Bone marrow (tissue), 2 donors: ENCODE measurements at regions not wholly inside any gene's neighbourhood (a gene's known extent, or its start where the extent isn't known, plus 50 kb on each side); places are given as distances from the start of the nearest gene placed in this dataset.

Experiments
- DNase-seq, 2 donors: peaks; one replicate each; lab custom pipeline; 2025; lab: John Stamatoyannopoulos, UW

DNA sequence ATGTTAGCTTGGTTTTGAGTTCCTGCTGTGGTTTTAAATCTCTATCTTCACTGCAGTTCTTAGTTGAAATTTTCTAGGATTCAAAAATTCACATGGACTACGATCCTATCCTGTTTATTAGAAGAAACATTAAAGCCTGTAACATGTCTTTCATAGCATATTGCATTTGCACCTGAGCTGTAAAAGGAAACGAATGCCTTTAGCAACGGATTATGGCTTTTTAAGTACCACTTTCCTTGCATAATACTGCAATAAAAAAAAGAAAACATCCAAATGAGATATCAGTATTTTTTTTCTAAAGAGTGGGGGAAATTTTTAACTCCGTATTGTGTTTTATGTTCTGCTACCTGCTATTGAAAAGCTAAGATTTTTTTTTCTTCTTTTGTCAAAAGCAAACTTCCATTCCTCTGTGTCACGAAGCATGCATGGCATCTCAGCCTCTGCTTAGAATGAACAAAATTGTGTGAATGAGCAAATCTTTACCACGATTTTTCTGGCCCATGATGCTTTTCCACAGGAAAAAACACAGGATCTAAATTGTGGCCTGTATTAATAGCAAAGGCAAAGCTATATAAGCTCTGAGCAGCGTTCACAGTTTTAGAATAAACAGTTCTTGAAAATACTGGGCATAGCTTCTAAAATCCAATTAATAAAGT lies 110.0 kb upstream of the CDIN1 start:
- no peak for DNase-seq

DNA sequence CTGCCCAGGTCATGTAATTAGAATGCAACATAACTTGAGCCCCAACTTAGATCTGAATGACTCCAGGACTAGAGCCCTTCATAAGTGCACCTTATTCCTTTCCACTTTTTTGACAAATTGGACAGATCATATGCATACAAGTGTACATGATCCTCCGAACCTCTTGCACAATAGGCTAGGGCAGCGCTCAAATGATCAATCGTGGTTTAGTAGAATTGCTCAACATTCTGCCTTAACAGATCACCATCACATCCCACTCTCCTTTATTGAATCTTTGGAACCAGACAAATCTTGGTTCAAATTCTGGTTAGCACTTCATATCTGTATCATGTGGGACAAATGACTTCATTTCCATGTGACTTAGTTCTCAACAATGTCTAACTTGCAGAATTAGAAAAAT lies 106.8 kb upstream of the CDIN1 start:
- no peak for DNase-seq

DNA sequence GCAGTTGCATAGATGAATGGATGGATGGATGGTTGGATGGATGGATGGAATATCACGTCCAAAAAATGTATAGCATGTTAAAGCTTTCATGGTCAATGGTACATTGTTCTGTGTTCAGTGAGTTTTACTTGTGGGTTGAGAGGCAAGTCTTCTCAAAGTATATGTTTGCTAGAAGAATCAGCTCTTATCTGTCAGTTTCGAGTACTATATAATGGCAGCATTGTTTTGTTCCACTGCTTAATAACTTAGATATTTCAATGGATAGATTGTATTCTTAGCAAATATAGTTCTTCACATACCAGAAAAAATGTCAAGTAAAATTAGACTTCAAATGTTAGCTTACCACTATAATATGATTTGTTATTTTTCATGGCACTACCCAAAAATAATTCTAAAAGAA lies 100.9 kb upstream of the CDIN1 start:
- no peak for DNase-seq

DNA sequence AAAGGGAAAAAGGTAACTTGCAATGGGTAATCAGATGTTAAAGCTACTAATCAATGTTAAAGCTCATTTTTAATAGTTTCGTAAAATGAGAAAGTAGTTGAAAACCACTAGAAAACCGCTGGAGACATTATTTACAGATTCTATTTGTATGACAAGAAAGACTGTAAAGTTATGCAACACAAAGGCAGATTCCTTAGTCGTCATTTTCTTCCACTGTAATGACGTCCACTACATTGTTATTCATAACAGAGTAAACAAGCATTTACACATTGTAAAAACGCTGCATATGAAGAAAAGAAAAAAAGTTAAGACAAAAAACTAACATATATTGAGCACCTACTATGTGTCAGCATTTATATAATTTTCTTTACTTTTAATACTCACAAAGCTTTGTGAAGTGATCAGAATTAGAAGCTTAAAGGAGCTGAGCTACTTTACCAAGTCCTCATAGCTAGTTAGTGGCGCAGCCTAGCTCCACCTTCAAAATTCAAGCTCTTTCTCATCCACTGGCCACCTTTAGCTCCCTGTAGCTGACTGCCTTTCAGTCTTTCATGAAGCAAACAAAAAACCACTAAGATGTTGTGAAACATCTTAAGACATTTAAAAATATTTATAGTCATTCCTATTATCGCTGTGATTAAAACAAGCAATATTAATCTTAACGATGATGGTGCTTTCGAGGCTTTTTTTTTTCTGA lies 100.1 kb upstream of the CDIN1 start:
- DNase-seq = no peak

DNA sequence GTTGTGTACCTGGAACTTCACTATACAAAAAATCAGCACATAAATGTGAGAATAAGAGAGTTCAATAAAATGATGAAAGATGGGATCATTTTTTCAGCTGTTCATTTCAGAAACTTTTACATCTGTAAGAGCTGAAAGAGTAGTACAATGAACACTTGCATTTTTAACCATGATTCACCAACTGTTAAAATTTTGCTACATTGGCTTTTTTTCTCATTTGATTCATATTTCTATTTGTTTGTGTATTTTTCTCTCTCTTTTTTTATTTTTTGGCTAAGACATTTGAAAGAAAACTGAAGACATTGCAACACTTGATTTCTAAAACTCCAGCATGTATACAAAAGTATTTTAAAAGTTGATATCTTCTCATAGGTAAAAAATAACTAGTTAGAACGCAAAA lies 98.3 kb upstream of the CDIN1 start:
- DNase-seq = no peak

DNA sequence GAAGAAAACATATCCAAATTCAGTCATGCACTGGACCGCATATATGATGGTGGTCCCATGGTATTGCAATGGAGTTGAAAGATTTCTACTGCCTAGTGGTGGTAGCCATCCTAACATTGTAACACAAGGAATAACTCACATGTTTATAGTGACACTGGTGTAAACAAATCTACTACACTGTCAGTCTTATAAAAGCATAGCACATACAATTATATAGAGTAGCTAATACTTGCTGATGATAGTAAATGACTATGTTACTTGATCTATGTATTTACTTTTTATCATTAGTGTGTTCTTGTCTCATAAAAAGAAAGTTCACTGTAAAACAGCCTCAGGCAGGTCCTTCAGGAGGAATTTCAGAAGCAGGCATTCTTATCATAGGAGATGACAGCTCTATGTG lies 96.0 kb upstream of the CDIN1 start:
- DNase-seq = no peak

DNA sequence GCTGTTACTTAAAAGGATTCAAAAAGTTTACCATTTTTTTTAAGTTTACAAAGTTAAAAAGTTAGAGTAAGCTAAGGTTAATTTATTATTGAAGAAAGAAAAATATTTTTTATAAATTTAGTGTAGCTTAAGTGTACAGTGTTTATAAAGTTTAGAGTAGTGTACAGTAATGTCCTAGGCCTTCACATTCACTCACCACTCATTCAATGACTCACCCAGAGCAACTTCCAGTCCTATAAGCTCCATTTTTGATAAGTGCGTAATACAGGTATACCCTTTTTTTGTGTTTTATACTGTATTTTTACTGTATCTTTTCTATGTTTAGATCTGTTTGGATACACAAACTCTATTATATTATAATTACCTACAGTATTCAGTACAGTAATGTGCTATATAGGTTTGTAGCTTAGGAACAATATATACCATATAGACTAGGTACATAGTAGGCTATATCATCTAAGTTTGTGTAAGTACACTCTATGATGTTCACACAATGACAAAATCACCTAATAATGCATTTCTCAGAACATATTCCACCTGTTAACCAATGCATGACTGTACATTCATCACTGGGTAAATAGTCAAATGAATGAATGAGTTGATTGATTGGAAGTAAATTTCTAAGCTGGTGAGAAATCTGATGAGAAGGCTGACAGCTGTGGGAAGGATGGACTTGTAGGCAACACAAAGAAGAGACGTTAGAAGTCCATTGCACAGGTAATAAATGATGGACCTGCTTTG lies 95.2 kb upstream of the CDIN1 start:
- DNase-seq = no peak

DNA sequence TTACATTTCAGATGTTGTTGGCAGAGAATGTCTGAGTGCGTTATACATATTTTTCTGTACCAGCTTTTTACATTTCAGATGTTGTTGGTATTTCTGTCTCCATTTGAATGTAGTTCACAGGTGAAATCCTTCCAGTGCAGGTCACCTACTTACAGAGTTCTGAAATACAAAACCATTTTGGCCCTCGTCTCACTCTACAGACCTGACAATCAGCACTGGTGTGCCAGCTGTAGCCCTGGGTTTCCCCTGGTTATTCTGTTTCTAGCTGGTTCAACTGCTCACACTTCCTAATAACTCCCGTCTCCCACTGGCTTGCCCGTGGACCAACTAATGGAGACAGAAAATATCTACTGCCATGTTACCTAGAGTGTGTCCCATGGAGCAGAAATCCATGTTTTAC lies 87.5 kb upstream of the CDIN1 start:
- DNase-seq = no peak

DNA sequence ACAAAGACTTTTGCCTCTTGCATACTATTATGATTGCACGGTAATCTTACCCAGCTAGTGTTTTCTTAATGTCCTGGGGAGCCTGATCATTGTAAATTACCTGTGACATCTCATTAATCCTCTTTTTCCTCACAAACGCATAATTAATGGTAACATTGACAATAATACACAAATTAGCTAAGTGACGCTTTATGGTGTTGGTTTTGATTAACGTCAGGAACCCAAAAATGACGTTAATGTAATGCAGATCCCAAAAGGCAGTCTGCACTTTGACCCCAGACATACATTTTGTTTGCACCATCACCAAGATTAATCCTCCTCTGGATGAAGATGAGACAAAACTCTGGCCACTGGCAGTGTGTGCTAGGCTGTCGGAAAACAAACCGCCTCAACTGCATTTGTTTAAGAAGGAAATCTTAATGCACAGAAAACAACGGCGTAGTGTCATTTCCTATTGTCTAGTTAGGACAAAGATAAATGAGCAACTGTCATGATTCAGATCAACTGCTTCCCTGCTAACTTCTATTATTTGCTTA lies 83.9 kb upstream of the CDIN1 start:
- no peak for DNase-seq

DNA sequence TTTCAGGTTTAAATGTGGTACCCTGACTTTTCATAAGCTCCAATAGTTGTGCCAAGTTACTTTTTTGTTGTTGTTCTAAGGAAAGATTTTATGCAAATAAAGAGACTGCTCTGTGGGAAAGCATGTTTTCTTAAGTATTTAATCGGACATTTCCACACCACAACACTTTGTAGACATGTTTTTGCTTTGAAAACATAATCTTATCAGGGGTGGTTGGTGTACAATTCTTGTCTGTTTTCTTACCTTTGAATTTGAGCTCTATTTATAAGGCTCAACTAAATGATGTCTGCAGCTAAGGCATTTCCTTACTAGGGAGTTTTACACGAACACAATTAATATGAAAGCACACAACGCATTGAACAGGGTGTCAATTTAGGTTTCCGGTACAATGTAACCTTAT lies 81.5 kb upstream of the CDIN1 start:
- DNase-seq = no peak

DNA sequence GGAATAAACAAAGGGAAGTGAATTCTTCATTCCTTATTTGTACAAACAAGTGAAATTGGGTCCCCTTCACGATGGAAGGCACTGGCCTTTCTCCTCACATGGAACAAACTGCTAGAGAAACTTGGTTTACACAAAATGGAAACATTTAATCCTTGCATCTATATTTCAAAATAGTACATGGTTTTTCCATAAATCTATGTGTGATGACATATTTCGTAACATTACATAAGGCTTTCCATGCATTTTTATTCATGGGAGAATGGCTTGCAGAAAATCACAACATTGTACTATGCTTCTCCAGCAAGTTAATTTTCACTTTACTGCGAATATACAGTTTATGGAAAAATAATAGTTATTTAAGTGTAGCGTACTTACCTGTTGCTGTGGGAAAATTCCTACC lies 81.0 kb upstream of the CDIN1 start:
- DNase-seq = no peak

DNA sequence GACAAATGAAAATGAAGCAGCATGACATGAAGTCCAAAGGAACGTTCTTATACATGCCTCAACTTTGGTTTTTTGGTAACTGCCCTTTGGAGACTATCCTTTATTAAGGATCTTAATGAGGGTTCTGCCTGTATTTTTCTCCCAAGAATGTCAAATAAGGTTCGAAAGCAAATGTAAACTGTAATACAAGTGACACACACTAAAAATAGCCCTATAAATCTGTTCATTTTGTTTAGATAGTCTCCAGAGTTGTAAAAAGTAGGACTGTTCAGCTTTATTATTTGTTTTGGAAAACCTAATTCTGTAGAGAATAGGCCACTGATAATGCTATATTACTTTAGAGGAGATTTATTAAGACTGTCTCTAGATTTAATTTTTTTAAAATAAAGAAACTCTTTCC lies 80.5 kb upstream of the CDIN1 start:
- DNase-seq = no peak

DNA sequence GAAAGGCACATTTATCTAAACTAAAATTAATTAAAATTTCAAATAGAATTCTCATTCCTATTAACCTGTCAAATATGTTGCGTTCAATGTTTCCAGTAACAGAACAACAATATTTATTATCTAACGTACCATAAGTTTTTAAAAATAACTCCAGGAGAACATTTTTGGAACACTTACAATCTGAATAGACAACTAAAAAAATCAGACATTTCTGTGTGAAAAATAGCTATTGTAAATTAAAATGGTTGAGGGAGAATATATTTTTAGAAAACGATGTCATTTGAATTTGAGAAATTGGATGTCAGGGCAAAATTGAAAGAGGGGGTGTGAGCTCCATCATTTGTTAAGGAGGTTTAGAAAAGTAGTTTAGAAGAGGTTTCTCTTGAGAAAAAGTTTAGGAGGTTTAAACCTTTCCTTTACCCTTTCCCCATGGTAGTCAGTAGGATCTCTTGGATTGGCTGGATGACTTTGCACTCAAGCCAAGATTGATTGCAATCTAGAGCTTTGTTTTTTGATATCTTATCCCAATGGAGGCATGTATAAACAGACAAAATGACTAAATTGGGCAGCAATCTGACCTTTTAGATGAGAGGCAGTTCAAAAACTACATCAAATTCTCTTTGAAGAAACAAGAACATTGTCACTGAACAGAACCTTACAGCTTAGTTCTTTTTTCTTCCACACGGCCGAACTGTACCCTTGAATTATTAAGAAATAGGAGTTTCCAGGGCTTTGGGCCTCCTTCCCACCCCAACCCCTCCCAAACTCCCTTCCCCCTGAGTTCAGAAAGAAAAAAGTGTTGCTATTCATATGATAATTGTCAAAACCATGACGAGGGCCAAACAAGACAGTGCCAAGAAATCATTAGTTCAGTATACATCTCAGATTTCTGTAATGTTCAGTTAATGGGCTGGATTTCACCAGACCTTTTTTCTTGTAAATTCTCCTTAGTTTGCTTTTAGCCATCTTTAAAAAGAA lies 79.7 kb upstream of the CDIN1 start:
- DNase-seq = no peak

DNA sequence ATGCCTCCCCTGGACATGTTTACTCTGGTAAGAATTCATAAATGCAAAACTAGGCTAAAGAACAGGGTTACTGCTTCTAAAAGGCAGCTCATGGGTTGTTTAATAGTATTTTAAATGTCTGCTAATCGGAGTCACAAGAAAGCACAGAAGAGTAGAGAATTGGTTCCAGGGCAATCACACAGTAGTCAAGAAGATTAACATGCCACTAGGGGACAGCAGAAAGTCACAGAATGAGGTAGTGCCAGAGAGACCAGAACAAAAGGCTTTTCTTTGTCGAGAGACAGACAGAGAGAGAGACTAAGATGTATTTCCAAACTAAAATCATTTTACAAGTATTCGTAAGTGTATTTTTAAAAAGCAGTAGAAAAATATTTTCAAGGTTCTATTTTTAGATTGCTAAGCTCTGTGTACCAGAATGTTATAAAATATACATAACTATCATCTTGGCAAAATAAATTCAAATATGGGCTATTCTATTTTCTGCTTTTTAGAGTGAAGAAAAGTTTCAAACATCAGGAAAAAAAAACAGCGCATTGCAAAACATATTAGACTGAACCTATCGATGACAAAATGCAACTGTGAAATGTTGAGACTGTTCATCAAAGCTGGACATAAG lies 78.3 kb upstream of the CDIN1 start:
- no peak for DNase-seq

DNA sequence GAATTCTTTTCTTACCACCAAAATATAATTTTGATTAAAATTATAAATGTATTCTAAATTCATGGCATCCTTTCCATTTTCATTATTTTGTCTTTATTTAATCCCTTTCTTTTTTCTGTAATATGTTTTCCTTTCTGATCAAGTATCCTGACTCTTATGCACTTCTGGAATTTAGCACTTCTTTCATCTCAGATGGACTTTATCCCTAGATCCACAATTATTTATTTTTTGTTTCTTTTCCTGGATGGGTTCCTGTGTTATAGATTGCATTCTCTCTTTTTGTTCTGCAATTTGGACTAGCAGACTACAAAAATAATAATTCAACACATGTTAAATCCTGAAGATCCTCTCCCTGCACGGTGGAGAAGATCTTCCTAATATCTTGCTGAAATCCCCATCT lies 76.9 kb upstream of the CDIN1 start:
- DNase-seq = no peak

DNA sequence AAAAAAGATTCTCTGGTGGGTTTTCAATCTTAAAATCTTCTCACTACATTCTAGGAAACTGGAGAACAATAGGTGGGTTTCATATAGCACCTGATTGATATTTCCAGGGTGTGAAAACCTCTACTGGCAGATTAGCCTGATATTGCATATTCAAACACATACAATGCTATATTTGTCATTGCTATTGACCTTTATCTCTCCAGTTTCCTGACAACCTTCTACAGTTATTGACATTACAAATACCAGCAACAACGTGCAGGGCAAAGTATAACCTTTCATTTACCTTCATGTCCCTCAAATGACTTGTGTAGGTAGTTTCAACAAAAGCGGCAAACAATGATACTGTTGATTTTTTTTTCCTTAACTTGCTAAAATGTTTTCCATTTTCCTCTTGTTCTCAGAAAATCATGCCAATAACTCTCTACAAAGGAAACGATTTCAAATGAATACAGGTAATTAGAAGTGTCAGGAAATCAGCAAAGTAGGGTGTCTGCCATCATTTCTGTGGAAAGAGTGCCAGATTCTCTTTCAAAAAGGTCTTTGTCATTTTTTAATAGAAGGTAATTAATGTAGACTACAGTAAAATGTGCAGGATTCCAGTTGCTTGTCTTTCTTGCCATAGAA lies 72.6 kb upstream of the CDIN1 start:
- no peak for DNase-seq

DNA sequence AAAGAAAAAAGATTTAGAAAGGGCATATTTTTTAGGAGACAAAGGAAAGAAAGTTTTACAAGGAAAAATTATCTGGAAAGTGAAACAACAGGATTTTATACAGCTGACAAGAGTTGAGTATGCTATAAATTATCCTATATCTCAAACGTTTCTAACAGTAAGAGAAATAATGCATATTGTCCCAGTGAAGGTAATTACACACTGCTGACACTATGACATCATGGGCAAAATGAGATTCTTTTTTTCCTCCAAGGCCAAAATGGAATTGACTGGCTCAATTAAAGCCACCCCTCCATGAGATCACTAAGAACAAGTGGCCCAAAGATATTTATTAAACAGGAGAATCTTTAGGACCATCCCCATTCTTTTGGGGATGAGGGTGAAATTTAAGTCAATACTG lies 72.0 kb upstream of the CDIN1 start:
- DNase-seq = no peak

DNA sequence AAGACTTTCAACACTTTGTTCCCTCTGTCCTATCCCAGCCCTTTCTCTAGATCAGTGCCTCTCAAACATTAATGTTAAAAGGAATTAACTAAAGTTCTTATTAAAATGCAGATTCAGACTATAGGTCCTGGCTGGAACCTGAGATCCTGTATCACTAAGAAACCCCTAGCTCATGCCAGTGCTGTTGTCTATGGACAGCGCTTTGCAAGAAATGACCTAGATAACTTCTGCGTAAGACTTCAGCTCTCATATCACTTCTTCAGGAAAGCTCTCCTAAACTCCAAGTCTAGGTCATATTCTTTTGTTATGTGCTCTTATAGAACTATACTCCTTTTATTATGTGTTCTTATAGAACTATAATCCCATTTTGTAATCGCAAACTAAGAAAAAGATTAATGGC lies 67.8 kb upstream of the CDIN1 start:
- DNase-seq = no peak

DNA sequence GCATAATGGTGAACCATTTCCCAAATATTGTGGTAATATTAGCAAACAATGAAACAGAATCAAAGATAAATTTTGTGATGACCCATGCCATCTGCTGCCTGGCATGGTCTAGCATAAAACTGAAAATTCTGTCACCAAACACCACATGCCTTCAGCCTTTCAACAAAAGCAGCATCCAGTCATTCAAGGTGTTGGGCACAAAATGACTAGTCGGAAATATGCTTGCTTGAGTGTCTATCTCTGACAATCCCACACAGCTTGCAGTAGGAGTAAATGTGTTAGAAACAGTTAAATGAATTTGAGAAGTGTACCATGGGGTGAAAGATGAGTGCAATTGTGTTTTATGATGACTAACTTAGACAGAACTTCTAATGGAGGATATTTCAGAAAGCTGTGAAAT lies 61.7 kb upstream of the CDIN1 start:
- DNase-seq = no peak

DNA sequence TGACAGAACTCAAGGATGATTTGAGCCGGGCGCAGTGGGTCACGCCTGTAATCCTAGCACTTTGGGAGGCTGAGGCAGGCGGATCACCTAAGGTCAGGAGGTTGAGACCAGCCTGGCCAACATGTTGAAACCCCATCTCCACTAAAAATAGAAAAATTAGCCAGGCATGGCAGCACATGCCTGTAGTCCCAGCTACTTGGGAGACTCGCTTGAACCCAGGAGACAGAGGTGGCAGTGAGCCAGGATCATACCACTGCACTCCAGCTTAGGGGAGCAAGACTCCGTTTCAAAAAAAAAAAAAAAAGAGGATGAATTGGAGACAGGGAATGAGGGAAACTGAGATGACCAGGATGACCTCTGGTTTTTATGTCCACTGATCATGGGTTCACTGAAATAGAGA lies 60.4 kb upstream of the CDIN1 start:
- DNase-seq = no peak

DNA sequence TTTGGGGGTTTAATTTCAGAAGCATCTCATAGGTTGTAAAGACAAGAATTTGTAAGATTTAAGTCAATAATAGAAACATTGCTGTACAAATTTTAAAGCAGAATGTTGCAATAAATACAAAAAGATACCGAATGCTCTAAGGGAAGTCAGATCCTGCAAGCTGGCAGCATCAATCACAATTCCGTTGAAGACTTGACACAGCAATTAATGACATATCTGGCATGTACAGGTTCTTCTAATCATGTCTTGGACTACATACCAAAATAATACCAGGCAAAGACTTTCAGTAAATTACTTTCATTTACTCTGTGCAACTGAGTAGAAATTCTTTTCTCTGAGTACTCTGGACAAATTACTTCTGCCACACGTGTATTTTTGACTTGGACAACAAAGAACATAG lies 54.0 kb upstream of the CDIN1 start:
- DNase-seq = no peak
